ENCODE measurements at regions not wholly inside any gene's neighbourhood (a gene's known extent, or its start where the extent isn't known, plus 50 kb on each side); places are given as distances from the start of the nearest gene placed in this dataset.

DNA sequence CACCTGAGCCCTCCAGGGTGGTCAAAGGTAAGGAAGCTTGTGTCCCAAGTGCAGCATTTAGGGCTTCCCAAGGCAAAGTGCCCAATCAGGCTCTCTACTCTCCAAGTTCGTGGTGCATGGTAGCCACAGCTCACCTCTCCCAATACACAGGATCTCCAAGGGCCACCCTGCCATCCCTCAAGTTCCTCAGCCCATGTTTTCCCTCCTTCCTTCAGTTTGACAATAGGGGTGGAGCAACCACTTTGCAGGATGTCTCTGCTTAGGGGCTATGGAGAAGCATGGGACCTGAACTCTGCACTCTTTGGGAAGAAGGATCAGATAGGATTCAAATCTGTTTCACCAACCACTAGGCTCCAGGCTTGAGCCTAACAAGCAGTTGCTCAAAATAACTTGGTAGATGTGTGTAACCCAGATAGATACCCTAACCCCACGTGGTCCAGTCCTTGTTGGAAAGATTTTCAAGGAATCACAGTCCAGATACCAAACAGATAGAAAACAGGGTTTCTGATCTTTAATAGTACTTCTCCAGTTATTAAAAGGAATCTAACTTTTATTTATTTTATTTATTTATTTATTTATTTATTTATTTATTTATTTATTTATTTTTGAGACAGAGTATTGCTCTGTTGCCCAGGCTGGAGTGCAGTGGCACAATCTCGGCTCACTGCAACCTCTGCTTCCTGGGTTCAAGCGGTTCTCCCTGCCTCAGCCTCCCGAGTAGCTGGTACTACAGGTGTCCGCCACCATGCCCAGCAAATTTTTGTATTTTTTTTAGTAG is 248.1 kb downstream of the CTTN start:
- no peak for FAIRE-seq

DNA sequence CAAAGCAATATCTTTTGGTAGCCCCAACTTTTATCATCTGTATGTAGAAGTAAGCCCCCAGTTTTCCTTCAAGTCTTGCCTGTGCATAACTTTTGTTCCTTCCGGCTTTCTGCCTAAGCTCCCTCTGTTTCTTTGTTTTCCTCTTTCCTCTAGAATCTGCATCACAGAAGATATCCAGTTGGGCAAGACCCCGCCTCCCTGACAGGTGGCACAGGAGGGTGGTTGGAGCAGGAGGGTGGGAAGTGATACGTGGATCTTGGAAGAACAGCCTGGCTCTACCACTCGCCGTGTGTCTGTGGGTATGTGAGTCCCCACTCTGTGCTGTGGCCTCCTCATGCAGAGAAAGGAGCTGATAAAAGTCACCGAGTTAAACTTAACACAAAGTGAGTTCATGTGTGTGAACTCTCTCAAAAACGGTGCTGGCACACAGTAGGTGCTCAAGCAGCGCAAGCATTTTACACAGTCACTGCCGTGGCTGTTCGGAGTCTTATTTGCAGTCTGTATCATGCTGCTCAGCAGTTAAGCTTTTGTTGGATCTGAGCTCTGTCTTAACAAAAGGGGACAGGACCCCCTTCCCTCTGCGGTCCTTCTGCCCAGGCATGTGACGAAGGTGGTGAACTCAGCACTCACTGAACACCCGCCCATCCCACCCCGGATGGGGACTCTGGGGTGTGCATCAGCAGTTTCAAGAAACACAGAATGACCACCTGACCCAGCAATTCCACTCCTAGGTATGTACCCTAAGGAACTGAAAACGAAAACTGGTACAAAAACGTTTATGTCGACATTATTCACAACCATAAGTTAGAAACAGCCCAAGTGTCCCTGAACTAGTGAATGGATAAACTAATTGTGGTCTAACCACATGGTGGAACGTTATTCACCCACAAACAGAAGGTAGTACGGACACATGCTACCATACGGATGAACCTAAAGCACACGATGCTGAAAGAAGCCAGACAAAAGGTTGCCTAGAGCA is 249.1 kb downstream of the CTTN start:
- DNase-seq (ENCODE audit: low spot score) (no peak), FAIRE-seq (no peak)

More for the DNA sequence above, 248.1 kb downstream of the CTTN start:
- DNase-seq (ENCODE audit: low spot score) = no peak

DNA sequence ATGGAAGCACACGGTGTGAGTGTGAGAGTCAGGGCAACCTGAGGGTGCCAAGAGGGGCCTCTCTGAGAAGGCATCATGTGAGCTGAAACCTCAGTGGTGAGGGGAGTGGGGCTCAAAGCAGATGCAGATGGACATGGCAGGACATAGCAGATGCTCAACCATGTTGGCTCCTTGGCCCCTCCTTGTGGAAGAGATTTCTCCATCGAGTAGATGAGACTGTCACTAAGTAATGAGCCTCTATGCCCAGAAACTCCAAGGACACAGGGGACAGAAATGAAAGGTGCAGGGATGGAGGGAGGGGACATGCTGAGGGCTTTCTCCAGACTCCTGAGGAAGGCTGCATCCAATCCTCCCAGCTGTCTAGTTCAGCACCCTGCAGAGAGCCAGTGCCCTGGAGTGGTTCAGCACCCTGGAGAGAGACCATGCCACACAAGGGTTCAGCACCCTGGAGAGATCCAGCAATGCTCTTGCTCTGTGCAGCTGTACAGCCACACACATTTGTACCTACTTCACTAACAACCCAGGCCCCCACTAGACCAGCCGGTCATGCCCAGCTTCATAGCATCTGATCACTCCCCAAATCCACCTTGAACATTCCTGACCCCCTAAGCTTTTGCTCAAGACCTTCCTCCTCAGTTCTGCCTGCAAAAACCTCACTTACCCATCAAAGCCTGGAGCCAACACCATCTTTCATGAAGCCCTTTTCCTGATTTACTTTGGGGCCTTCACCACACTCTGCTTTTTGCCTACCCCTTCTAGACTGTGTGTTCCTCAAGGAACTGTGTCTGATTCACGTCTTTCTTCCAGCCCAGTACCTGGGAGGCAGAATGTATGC is 252.0 kb downstream of the CTTN start:
- FAIRE-seq = no peak
- DNase-seq (ENCODE audit: low spot score) = peak; percentile 24

DNA sequence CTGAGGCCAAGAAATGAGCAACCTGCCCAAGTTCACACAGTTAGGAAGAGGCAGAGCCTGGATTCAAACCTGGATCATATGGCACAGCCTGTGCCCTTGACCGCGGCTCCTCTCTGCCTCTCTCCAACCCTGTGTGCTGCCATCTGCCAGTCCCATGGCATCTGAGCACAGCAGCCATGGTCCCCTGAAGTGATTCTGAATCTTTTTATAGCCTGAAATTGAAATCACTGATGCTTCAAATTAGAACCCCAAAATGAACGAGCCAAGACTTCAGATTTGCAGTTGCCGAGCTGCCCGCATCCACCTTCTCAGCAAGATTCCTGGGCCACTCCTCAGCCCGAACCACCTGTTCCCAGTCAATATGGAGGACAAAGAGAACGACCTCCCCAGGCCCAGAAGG is 252.7 kb downstream of the CTTN start:
- DNase-seq (ENCODE audit: low spot score) = no peak
- no peak for FAIRE-seq

DNA sequence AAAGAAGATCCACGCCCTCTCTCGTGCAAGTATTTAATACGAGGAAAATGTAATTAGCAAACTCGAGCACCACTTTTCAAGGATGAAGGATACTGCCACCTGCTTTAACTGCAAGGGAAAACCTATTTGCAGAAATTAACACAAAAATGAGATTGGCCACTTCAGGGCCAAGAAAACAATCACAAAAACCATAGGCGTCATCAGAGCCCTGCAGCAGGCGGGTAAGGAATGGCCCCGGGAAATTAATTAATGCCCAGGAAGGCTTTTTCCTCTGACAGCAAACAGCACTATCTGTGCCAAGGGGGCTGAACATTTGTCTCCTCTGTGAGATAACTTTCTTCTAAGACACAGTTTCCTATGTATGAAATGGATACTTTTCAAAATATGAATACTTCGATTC is 255.7 kb downstream of the CTTN start:
- no peak for FAIRE-seq
- no peak for DNase-seq (ENCODE audit: low spot score)

DNA sequence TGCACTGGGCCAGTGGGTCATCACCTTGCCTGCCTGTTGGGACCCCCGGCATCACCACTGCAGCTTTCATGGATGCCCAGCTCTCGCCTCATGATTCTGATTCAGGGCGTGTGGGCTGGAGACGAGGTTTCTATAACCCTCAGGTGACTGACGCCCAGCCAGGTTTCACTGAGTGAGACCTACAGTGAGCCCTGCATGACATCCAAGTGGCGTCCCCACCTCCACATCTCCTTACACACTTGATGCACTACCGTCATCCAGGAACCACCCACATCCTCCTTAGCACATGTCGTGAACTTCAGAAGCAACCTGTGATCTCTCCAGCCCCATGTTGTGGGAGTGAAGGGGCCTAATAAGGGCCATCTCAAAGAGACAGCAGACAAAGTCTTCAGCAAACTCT is 257.5 kb downstream of the CTTN start:
- DNase-seq (ENCODE audit: low spot score) (no peak), FAIRE-seq (no peak)

DNA sequence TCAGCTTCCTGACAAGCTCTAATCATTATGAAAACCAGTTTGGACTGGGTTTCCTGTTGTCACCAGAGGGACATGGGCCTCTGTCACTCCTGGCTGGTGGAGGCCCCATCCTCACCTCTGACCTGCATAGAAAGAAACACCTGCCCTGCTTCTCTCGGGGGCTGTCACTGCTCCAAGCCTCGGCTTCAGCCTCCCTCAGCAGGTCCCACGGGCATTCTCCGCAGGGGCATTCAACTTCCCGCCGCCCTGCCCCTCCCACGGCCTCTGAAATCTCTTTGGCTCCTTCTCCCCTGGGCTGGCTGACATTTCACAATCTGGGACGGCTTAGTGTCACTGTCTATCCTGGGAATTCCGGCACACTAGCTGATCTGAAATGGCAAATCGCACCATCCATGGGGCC is 257.9 kb downstream of the CTTN start:
- FAIRE-seq (no peak), DNase-seq (ENCODE audit: low spot score) (no peak)

DNA sequence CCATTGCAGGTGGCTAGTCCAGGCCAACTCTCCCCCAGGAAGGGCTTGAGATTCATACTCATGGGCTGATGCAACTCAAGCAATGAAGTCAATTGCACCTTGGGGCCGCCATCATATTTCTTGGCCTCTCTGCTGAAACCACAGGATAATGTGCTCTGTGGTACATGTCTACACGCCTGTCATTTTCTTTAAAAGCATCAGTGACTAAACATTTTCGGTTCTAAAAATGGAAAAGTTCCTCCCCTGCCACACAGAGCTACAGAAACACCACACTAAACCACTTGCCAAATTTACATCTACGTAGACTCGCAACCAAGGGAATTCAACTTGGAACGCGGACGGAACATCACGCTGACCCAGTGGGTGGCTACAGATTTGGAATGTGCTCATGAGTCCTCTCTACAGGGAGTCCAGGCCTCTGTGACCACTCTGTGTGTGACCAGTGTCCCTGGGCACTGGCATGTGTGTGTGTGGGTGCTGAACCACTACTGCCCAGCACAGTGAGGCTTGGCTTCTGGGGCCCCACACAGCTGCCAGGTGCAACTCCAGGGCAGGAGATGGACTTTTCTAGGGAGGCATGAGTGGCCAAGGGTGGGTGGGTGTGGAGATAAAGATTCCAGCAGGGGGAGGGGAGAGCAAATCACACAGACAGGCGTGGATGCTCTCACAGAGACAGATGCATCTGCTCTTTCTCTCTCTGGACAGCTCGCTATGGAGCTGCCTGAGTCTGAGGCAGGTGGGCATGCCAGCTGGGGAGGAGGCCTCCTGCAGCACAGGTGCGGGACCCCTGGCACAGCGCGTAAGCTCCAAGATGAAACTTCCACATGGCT is 261.9 kb downstream of the CTTN start:
- no peak for FAIRE-seq
- DNase-seq (ENCODE audit: low spot score) = no peak

DNA sequence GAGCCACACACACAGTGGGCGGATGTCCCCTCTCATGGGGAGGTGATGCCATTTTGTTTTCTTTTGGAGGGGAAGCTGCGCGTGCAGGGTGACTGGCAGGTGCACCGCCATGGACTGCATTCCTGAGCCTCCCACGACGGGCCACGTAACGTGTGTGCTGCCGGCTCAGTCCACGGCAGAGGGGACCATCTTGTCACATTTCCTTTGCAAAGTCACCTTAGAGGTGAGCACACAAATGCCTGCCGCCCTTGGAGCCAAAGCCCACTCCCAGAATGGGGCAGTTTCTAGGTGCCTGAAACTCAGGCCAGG is 262.5 kb downstream of the CTTN start:
- FAIRE-seq = no peak
- DNase-seq (ENCODE audit: low spot score) = no peak

DNA sequence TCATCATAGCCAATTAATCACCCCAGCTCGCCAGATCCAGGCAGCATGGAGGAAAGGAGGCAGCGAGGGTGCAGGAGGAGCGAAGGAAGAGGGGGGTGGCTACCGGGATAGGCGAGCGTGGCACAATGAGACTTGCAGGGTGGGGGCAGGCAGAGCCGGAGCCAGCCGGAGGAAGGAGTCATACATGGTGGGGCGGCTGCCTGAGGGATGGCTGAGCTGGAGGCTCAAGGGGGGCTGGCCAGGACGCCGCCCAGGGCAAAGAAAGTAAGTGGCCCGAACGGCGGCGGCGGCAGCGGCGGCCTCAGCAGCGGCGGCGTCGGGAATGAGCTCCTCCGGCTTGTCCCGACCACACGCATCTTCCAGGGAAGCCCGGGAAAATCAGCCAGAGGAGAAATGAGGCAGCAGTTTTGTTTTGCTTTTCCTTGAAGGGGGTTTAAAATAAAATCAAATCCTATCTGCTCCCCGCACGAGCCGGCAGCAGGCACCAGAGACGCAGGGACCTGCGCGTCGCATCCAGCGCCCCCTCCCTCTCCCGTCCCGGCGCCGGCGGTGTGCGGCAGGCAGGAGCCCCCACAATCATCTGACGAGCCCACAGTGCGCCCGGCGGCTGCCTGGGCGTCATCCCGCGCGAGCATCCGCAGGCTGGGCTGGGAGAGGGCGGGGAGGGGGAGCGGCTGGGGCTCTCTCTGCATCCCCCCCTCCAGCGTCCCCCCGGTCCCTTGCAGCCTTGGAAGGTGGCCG is 263.6 kb downstream of the CTTN start:
- DNase-seq (ENCODE audit: low spot score) (no peak), FAIRE-seq (no peak)

DNA sequence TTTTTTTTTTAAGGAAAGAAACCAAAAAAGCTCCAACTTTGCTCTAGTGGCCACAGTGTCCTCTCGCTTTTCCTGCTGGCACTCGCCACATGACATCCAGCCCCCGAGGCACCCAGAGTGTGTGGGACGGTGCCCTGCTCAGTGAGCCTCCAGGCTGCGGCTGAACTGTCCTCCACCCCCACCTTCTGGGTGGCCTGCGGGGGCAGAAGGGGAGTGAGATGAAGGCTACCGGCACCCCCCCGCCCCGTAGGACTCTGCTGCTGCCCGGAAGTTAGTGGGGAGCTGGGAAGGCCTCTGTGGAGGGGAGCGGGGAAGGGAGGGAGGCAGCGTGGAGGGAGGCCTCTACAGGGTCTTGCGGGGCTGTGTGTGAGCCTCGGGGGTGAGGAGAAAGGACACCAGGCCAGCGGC is 264.4 kb downstream of the CTTN start:
- DNase-seq (ENCODE audit: low spot score) = no peak
- no peak for FAIRE-seq

DNA sequence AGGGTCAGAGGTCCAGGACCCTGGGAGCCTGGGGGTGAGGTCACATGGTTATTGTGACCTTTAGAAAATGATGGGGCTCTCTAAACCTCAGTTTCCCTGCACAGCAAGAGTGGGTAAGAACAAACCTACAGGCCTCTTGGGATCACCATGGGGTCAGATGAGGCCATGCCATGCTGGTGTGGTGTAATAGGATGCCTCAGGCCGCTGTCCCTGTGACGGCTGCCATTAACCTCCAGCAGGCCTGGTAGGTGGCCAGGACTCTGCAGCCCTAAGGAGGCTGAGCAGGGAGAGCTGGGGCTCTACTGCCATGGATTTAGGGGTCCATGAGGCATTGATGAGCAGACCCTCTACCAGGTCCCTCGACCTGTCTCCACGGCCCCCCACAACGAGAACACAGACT is 265.5 kb downstream of the CTTN start:
- DNase-seq (ENCODE audit: low spot score) = no peak
- no peak for FAIRE-seq

DNA sequence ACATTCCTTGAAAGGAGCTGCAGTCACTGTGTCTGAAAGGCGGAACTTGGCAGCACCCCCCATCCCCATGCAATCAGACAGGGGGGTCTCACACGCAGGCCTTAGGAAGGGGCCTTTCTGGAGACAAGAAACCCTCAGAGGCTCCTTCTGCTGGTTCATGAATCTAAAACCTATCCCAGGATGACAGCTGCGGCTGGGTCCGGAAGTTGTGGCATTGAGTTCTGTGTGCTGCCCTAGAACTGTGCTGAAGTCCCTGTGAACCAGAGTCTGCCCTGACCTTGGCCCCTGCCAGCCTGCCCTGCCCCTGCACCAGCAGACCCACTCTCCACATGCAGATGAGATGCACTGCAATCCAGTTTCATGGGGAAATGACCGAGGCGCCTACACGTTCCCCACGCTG is 268.0 kb downstream of the CTTN start:
- FAIRE-seq = no peak

DNA sequence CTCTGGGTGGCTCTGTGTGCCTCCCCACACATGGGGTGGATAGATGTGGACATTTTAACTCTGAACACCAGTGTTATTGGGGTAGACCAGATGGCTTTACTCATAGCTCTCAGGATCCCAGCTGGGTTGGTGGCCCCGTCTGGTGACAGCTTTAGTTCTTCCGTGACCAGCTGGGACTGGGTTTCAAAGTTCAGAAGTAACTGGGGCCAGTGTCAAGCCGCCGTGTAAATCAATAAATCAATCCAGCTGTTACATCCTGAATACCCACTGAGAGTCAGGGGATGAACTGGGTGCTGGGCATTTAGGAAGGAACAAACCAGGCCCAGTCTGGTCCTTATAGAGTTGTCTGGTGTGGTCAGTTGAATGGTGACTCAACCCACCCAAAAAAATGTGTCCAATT is 269.4 kb downstream of the CTTN start:
- no peak for DNase-seq (ENCODE audit: low spot score)
- no peak for FAIRE-seq

More for the DNA sequence above, 268.0 kb downstream of the CTTN start:
- no peak for DNase-seq (ENCODE audit: low spot score)

DNA sequence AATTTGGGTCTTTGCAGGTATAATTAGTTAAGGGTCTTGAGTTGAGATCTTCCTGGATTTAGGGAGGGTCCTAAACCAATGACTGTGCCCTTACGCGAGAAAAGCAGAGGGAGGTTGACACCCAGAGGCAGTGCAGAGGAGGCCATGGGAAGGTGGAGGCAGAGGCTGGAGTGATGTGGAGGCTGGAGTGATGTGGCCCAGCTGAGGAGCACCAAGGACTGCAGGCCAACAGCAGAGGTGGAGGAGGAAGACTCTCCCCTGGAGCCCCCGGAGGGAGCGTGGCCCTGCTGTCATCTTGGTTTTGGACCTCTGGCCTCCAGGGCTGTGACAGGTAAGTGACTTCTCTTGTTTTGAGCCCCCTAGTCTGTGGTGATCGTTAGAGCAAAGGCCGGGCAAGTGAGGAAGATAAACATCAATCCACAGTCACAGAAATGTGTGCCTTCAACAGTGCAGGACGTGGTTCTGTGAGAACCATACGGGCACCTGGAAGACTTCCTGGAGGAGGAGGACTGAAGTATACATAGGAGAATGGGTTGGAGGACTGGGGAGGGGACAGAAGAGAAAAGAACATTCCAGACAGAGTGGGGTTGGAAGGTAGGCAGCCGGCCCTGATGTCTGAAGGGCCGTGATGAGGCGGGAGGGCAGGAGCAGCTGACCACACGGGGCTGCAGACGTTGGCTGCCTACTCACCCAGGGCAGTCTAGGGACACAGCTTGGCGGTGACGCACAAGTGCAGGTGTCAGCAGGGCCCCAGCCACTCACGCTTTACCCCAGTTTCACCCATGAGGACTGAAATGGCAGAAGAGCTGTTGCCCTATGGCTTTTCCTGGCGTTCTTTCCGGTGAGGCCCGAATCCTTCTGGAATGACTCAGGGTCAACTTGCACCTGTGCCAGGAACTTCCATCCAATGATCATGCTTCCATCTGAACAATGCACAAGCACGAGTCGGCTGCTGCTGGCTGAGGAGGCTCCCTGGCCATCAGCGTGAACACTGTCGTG is 270.2 kb downstream of the CTTN start:
- FAIRE-seq = no peak
- no peak for DNase-seq (ENCODE audit: low spot score)

DNA sequence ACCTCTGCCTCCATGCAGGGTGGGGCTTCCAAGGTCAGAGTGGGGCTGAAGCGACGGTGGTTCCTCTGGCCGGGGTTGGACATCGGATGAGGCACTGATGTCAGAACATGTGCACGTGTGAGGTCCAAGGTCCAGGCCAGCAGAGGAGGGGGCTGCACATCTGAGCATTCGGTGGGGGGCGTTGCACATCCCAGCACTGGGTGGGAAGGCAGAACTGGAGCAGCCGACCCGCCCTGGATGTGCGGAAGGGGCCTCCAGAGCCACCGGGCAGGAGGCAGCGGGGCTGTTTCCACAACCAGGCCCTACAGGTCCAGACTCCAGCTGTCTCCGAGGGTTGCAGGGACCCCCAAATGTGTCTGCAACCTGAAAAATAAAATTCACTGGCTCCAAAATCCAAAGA is 271.0 kb downstream of the CTTN start:
- FAIRE-seq (no peak), DNase-seq (ENCODE audit: low spot score) (no peak)

DNA sequence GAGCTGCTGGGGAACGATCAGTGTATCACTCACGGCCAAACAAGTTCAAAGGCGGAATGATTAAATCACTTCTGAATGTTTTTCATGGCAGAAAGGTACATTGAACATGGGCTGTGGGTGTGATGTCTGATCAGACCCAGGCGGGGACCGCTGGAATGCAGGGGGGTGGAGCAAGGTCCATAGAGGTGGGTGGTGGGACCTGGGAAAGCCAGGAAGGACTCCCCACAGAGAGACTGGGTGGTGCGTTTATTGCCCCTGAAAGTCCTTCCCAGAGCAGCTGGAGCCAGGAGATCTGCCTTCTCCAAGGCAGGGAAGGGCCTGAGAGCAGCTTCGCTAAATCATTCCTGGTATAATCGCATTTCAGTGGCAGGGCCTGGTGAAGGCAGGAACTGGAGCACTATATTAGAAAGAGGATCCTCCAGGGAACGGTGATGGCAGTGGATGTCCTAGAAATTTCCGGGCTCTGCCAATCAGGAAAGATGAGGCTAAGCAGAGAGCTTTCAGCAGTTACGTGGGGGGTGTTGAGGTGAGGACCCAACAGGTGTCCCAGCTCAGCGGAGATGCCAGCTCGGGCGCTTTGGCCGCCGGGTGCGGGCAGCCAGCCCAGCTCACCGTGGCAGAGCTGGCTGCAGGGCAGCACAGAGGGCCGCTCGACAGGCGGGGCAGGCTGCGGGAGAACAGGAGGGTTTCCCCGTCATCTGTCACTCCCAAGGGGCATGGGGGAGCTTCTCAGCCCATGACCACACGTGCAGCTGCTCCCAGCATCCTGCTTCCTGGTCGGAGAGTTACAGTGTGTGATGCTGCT is 271.7 kb downstream of the CTTN start:
- FAIRE-seq = no peak

DNA sequence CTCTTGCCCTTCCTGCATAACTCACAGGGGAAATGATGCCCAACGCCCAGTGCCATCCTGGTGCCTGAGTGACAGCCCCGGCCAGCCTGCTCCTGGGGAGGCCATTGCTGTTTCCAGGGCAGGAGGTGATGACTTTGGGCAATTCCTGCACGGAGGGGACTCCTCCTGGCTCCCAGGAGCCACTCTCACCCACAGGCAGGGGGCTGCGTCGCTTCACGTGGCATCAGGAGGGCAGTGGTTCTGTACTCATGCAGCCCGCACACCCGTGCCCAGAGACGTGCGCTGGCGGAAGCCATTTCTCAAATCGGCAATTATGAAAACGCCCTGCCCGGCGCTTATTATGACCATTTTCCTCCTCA is 272.3 kb downstream of the CTTN start:
- FAIRE-seq (no peak), DNase-seq (ENCODE audit: low spot score) (no peak)

More for the DNA sequence above, 271.7 kb downstream of the CTTN start:
- DNase-seq (ENCODE audit: low spot score) = no peak
